ENCODE measurements at regions not wholly inside any gene's neighbourhood (a gene's known extent, or its start where the extent isn't known, plus 50 kb on each side); places are given as distances from the start of the nearest gene placed in this dataset.

DNA sequence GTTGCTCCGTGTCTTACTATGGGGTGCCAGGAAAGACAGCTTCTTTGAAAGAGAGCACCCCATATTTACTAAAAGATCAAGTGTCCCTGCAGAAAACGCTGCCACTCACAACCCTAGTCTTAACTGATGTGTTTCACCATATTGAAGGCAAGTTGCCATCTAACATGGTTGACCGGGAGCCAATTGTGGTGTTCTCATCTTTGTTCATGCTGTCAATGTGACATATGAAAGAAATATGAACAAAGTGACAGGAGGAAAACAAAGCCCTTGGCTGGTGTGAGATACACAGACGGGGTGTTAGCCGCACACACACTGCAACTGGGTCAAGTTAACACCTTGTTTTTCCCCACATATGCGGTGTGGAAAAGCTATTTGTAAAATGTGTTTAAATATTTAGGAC lies 122.3 kb upstream of the NEBL start:
- Histone ChIP-seq H3K36me3 (ENCODE audit: control insufficient read depth, insufficient read depth, low read length) (no peaks in the 10 kb centered on the region), H3K4me3 (ENCODE audit: low read length) (no peak overlapping the region), H3K9me3 (replicated peaks; ENCODE audit: control insufficient read depth, low read depth, low read length) (no peaks in the 10 kb centered on the region), H3K4me1 (ENCODE audit: control insufficient read depth, insufficient read depth, low read length) (no peaks in the 10 kb centered on the region), H3K27me3 (ENCODE audit: control insufficient read depth, insufficient read depth, low read length) (no peaks in the 10 kb centered on the region), H3K27ac (ENCODE audit: low read length) (no peak overlapping the region)
- WGBS (ENCODE audit: insufficient coverage), result 90% methylated on average over 2 of the region's 6 CpGs
- DNase-seq, result no peak

GRCh38 chr10:21015851-21016250 lies 118.7 kb upstream of the NEBL start:
- no CpG with 5 or more reads among the region's 4 CpGs for WGBS (ENCODE audit: insufficient coverage)
- Histone ChIP-seq H3K27me3 (ENCODE audit: control insufficient read depth, insufficient read depth, low read length) (no peaks in the 10 kb centered on the region), H3K9me3 (replicated peaks; ENCODE audit: control insufficient read depth, low read depth, low read length) (no peaks in the 10 kb centered on the region), H3K27ac (ENCODE audit: low read length) (no peak overlapping the region), H3K36me3 (ENCODE audit: control insufficient read depth, insufficient read depth, low read length) (no peaks in the 10 kb centered on the region), H3K4me3 (ENCODE audit: low read length) (no peak overlapping the region), H3K4me1 (ENCODE audit: control insufficient read depth, insufficient read depth, low read length) (no peaks in the 10 kb centered on the region)
- DNase-seq, result no peak

DNA sequence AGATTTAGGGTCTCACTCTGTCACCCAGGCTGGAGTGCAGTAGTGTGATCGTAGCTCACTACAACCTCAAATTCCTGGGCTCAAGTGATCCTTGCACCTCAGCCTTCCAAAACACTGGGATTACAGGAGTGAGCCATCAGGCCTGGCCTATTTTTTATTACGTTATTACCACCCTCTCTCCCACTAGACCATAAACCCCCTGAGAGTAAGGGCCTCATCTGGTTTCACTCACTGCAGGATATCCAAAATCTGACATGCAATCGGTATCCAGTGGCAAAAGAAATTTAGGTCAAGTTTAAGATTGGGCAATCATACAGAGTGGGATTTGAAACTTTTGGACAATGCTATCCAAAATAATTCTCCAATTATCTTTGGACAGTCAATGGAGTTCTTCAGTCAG lies 117.0 kb upstream of the NEBL start:
- no peaks in the 10 kb centered on the region for H3K27me3 ChIP-seq (ENCODE audit: control insufficient read depth, insufficient read depth, low read length)
- 40% methylated on average over 1 of the region's 3 CpGs for WGBS (ENCODE audit: insufficient coverage)

GRCh38 chr10:21011433-21012018 lies 114.4 kb upstream of the NEBL start:
- Histone ChIP-seq H3K4me3 (ENCODE audit: low read length) (no peak overlapping the region), H3K27me3 (ENCODE audit: control insufficient read depth, insufficient read depth, low read length) (no peaks in the 10 kb centered on the region), H3K4me1 (ENCODE audit: control insufficient read depth, insufficient read depth, low read length) (no peaks in the 10 kb centered on the region), H3K27ac (ENCODE audit: low read length) (no peak overlapping the region), H3K9me3 (replicated peaks; ENCODE audit: control insufficient read depth, low read depth, low read length) (no peaks in the 10 kb centered on the region), H3K36me3 (ENCODE audit: control insufficient read depth, insufficient read depth, low read length) (no peaks in the 10 kb centered on the region)
- no peak for DNase-seq
- WGBS (ENCODE audit: insufficient coverage), result 60% methylated on average over 2 of the region's 4 CpGs

More for the DNA sequence above, 117.0 kb upstream of the NEBL start:
- Histone ChIP-seq H3K36me3 (ENCODE audit: control insufficient read depth, insufficient read depth, low read length) (no peaks in the 10 kb centered on the region), H3K4me1 (ENCODE audit: control insufficient read depth, insufficient read depth, low read length) (no peaks in the 10 kb centered on the region), H3K4me3 (ENCODE audit: low read length) (no peak overlapping the region), H3K9me3 (replicated peaks; ENCODE audit: control insufficient read depth, low read depth, low read length) (no peaks in the 10 kb centered on the region), H3K27ac (ENCODE audit: low read length) (no peak overlapping the region)
- DNase-seq, result no peak

GRCh38 chr10:21010615-21011014 lies 113.5 kb upstream of the NEBL start:
- no peaks in the 10 kb centered on the region for H3K4me1 ChIP-seq (ENCODE audit: control insufficient read depth, insufficient read depth, low read length)
- no peak overlapping the region for H3K27ac ChIP-seq (ENCODE audit: low read length)
- WGBS (ENCODE audit: insufficient coverage), result no CpG with 5 or more reads among the region's 3 CpGs
- DNase-seq, result no peak
- H3K27me3 ChIP-seq (ENCODE audit: control insufficient read depth, insufficient read depth, low read length), result no peaks in the 10 kb centered on the region
- H3K4me3 ChIP-seq (ENCODE audit: low read length), result no peak overlapping the region
- H3K9me3 ChIP-seq (replicated peaks; ENCODE audit: control insufficient read depth, low read depth, low read length), result no peaks in the 10 kb centered on the region
- H3K36me3 ChIP-seq (ENCODE audit: control insufficient read depth, insufficient read depth, low read length), result no peaks in the 10 kb centered on the region

DNA sequence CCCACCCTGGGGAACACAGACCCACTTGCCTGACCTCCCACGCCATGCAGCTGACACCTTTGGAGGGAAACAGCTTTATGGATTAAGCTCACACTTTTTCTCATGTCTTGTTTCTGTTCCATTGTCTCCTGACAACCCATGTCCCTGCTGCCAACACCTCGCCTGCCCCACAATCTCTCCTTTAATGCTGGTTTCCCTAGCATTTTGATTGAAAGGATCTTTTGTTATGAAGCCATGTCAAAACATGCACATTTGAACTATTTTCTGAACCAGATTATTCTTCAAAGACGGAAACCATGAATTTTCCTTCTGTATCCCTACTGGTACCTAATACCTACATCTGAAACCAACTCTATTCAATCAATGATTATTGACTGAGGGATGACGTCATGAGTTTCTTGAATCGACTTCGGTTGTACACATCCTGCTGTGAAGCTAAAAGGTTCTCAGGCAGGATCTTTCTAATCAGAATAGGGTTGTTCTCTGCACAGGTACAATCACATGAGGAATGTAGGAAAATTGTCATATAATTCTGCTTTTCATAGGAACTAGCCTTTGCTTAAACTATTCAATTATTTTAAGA lies 106.2 kb upstream of the NEBL start:
- H3K9me3 ChIP-seq (replicated peaks; ENCODE audit: control insufficient read depth, low read depth, low read length), result no peaks in the 10 kb centered on the region
- no peaks in the 10 kb centered on the region for H3K36me3 ChIP-seq (ENCODE audit: control insufficient read depth, insufficient read depth, low read length)
- H3K4me3 ChIP-seq (ENCODE audit: low read length), result no peak overlapping the region
- no peak overlapping the region for H3K27ac ChIP-seq (ENCODE audit: low read length)
- WGBS (ENCODE audit: insufficient coverage), result 96% methylated on average over 5 of the region's 6 CpGs
- DNase-seq, result no peak
- H3K4me1 ChIP-seq (ENCODE audit: control insufficient read depth, insufficient read depth, low read length), result no peaks in the 10 kb centered on the region
- no peaks in the 10 kb centered on the region for H3K27me3 ChIP-seq (ENCODE audit: control insufficient read depth, insufficient read depth, low read length)

- 80% methylated on average over 1 of the region's 11 CpGs for WGBS (ENCODE audit: insufficient coverage)
- Histone ChIP-seq H3K27ac (ENCODE audit: low read length) (no peak overlapping the region), H3K4me1 (ENCODE audit: control insufficient read depth, insufficient read depth, low read length) (no peaks in the 10 kb centered on the region), H3K27me3 (ENCODE audit: control insufficient read depth, insufficient read depth, low read length) (no peaks in the 10 kb centered on the region), H3K9me3 (replicated peaks; ENCODE audit: control insufficient read depth, low read depth, low read length) (no peaks in the 10 kb centered on the region), H3K36me3 (ENCODE audit: control insufficient read depth, insufficient read depth, low read length) (no peaks in the 10 kb centered on the region), H3K4me3 (ENCODE audit: low read length) (no peak overlapping the region)
- no peak for DNase-seq
Observed at GRCh38 chr10:21002091-21002878, 105.2 kb upstream of the NEBL start.

- WGBS (ENCODE audit: insufficient coverage), result 80% methylated on average over 1 of the region's 11 CpGs
- no peak overlapping the region for H3K4me3 ChIP-seq (ENCODE audit: low read length)
Observed at GRCh38 chr10:20999699-21000098, 102.6 kb upstream of the NEBL start.

GRCh38 chr10:20998036-20998435 lies 100.9 kb upstream of the NEBL start:
- Histone ChIP-seq H3K4me1 (ENCODE audit: control insufficient read depth, insufficient read depth, low read length) (peaks cover 5% of the 10 kb centered on the region), H3K4me3 (ENCODE audit: low read length) (no peak overlapping the region), H3K9me3 (replicated peaks; ENCODE audit: control insufficient read depth, low read depth, low read length) (no peaks in the 10 kb centered on the region), H3K27ac (ENCODE audit: low read length) (no peak overlapping the region), H3K36me3 (ENCODE audit: control insufficient read depth, insufficient read depth, low read length) (no peaks in the 10 kb centered on the region), H3K27me3 (ENCODE audit: control insufficient read depth, insufficient read depth, low read length) (no peaks in the 10 kb centered on the region)
- no CpG with 5 or more reads among the region's 5 CpGs for WGBS (ENCODE audit: insufficient coverage)
- no peak for DNase-seq

More at GRCh38 chr10:20999699-21000098, 102.6 kb upstream of the NEBL start:
- Histone ChIP-seq H3K27ac (ENCODE audit: low read length) (no peak overlapping the region), H3K9me3 (replicated peaks; ENCODE audit: control insufficient read depth, low read depth, low read length) (no peaks in the 10 kb centered on the region), H3K36me3 (ENCODE audit: control insufficient read depth, insufficient read depth, low read length) (no peaks in the 10 kb centered on the region), H3K4me1 (ENCODE audit: control insufficient read depth, insufficient read depth, low read length) (peaks cover 5% of the 10 kb centered on the region), H3K27me3 (ENCODE audit: control insufficient read depth, insufficient read depth, low read length) (no peaks in the 10 kb centered on the region)
- no peak for DNase-seq

DNA sequence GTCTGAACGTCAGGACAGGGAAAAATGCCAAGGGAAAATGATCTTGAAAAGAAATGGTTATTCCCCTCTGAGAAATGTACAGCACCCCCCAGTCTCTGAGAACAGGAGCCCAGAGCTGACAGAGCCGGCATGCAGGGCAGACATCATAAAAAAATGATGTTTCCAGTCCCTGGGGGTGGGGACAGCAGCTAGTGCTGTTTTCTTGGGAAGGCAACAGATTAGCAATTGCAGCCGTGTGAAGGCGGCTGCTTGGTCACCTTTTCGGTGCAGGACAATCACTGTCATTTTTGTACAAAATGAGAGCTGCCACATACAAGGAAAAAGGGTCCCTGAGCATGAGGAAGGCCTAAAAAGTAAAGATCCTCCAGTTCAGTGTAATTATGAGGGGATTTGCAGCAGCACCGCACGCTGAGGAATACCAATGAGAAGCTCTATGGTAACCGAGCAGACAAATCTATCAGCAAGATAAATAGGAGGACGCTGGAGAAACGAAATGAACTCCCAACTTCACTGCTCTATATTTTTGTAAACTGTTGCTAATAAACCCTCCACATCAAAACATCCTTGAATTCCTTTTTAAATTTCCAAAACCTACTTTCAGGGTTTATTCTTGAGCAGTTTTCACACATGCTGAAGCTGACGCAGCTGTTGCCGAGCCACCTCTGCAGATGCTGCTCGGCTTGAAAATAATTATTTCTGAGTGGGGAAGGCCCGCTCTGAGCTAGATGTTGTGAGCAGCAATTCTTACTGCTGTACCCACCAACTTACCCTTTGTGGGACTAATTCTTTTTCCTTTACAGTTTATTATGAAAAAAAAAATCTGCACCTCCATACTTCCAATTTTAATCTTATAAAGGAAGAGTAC lies 98.2 kb upstream of the NEBL start:
- no peak overlapping the region for H3K27ac ChIP-seq (ENCODE audit: low read length)
- no peaks in the 10 kb centered on the region for H3K9me3 ChIP-seq (replicated peaks; ENCODE audit: control insufficient read depth, low read depth, low read length)
- peak; percentile 31 for DNase-seq
- no peak overlapping the region for H3K4me3 ChIP-seq (ENCODE audit: low read length)
- H3K36me3 ChIP-seq (ENCODE audit: control insufficient read depth, insufficient read depth, low read length), result no peaks in the 10 kb centered on the region
- H3K27me3 ChIP-seq (ENCODE audit: control insufficient read depth, insufficient read depth, low read length), result no peaks in the 10 kb centered on the region
- peaks cover 5% of the 10 kb centered on the region for H3K4me1 ChIP-seq (ENCODE audit: control insufficient read depth, insufficient read depth, low read length)
- WGBS (ENCODE audit: insufficient coverage), result 30% methylated on average over 9 of the region's 14 CpGs
